NCI-H2196 treated with DMSO at 0.1 percent for 48 hours (cell line): ENCODE measurements at regions not wholly inside any gene's neighbourhood (a gene's known extent, or its start where the extent isn't known, plus 50 kb on each side); places are given as distances from the start of the nearest gene placed in this dataset.

ENCODE experiments used
- DNase-seq: peaks from one replicate; lab custom pipeline; 2025; ENCODE audit not compliant: unreplicated experiment; lab: John Stamatoyannopoulos, UW

DNA sequence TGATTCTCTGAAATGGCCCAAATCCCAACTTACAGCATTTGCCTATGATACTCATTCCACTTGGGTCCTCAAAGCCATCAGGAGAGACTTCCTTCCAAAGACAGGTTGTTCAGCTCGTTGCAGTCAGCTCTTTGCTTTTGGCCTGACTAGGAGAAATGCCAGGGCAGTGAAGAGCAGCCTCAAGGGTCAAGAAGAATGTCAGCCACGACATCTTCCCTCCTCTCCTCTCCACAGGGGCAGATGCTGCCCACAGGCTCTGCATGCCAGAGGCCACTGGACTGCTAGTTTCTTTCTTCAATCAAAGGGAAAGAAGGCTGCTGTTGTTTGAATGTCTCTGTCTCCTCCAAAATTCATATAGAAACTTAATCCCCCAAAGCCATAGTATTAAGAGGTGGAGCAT lies 201.7 kb upstream of the PFN2 start:
- DNase-seq = no peak

GRCh38 chr3:150170852-150171520 lies 200.3 kb upstream of the PFN2 start:
- no peak for DNase-seq

DNA sequence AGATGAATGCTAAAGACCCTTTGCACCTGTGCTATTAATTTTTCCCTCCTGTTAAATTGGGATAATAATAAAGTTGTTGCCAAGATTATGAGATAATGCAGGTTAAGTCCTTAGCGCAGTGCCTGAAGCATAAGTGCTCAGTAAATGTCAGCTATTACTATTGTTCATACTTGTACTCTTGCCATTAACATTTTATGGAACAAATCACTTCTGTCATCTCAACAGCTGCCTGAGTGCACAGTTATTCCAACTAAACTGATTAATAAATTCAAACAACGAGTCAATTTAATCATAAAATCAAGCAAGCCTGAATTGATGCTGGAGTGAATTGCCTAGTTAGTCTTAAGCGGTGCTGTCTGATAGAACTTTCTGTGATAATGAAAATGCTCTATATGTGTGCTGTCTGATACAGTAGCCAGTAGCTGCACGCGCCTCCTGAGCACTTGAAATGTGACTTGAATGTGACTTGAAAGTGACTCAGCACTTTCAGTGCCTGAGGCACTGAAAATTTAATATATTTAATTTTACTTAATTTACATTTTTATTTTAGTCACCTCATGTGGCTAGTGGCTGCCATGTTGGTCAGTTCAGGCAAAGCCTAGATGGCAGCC lies 198.7 kb upstream of the PFN2 start:
- no peak for DNase-seq

DNA sequence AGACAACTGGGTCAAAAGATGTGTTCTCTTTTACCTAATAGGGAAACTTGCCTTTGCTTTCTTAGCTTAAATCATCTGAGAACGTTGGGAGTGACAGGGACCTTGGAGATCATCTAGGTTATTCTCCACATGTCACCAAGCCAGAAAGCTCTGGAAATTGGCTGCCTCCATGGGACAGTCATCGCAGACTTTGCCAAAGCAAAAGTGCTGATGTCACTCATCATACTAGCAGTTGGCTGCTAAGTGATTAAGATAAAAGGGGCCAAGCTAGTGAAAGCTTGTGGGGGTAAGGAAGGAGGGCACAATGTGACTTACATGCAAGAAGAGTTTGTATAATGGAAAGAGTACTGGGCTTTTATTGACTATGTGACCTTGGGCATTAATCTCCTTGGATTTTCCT lies 198.0 kb upstream of the PFN2 start:
- DNase-seq = no peak

- DNase-seq = no peak
These were observed 194.8 kb upstream of the PFN2 start for GRCh38 chr3:150165396-150166094.

DNA sequence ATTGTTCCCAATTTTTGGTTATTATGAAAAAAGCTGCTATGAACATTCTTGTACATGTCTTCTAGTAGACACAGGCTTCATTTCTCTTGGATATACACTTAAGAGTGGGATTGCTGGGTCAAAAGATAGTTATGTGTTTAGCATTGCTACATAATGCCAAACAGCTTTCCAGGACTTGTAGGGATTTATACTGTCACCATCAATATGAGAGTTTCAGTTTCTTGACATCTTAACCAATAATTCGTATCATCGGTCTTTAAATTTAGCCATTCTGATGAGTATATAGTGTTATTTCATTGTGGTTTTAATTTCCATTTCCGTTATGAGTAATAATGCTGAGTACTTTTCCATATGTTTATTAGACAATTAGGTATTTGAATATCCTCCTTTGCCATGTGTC lies 190.3 kb upstream of the PFN2 start:
- no peak for DNase-seq

- no peak for DNase-seq
These were observed 188.4 kb upstream of the PFN2 start for GRCh38 chr3:150158943-150159625.

DNA sequence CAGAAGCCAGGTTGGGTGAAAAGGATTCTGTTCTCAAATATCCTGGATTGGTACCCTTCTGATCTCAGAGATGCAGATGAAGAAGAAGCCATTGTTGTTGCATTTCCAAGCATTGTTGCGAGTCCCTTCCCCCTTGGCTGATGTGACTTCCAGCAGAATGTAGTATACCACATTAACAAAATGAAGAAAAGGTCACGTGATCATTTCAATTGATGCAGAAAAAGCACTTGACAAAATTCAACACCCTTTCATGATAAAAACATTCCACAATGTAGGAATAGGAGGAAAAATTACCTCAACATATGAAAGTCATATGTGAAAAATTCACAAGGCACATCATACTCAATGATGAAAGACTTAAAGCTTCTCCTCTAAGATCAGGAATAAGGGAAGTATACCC lies 181.9 kb upstream of the PFN2 start:
- DNase-seq = no peak

DNA sequence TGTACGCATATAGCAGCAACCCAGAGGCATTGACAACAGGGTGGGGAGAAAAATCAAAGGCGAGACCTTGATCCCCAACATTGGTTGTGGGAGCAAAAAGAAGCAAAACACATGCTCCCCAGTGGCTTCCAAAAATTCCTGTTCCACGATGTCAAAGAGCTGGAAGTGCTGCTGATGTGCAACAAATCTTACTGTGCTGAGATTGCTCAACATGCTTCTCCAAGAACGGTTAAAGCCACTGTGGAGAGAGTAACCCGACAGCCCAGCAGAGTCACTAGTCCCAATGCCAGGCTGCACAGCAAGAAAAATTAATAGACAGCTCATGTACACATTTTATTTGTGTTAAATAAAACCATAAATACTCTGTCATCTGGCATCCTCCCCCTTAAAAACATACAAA lies 179.9 kb upstream of the PFN2 start:
- DNase-seq = no peak

DNA sequence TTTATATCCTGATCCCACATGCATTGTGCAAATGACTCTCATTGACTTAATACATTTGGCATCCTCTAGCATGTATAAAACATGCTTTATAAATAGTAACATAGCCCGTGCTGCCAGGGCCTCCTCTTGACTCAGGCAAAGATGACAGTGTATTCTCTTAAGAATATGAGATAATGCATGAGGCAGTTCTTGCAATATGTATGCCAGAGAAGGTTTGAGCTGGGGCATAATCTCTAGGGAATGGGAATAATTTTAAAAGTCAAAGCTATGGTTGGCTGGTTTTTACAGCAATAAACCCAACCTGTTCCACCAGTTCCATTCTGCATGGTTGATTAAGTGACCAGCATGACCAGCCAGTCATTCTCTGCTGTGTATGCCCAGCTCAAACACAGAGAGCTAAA lies 179.0 kb upstream of the PFN2 start:
- peak; percentile 28 for DNase-seq

- DNase-seq = no peak
These were observed 177.5 kb upstream of the PFN2 start for GRCh38 chr3:150148227-150148626.

DNA sequence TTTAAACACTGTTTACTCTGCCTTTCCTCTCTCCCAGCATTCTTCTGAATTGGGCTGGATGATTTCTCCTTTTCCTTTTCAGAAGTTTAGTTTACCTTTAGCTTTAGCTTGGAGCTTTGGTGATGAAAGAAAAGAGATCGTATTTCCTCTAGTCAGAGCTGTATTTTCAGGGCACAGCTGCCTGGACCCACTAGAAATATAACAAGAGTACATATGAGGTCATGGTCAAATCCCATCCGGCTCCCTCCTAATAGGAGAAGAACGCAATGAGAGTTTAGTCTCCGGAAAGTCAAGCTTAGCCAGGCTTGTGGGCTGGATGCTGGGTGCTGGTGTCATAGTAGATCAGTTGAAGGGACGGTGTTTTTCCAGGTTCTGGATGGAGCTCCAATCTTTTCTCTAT lies 177.1 kb upstream of the PFN2 start:
- no peak for DNase-seq

- DNase-seq = no peak
These were observed 176.5 kb upstream of the PFN2 start for GRCh38 chr3:150146991-150147761.

GRCh38 chr3:150145659-150146058 lies 175.0 kb upstream of the PFN2 start:
- no peak for DNase-seq

GRCh38 chr3:150144191-150144708 lies 173.6 kb upstream of the PFN2 start:
- no peak for DNase-seq

DNA sequence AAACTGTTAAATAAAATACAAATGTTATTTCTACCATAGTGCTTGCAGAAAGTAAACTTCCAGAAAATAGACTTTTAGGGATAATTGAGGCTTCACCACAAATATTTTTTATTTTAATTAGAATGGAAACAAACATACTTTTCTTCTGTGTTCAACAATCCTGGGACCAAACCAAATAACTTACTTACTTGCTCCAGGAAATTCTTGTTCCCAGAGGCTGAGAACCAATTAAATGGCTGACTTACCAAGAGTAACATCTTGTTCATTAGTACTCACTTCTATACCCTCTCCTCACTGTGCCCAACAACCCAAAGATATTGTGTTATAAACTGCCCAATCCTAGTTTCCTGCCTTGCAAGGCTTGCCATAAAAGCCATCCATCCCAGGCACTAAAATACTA lies 172.2 kb upstream of the PFN2 start:
- no peak for DNase-seq

- no peak for DNase-seq
These were observed 171.2 kb upstream of the PFN2 start for GRCh38 chr3:150141790-150142326.

DNA sequence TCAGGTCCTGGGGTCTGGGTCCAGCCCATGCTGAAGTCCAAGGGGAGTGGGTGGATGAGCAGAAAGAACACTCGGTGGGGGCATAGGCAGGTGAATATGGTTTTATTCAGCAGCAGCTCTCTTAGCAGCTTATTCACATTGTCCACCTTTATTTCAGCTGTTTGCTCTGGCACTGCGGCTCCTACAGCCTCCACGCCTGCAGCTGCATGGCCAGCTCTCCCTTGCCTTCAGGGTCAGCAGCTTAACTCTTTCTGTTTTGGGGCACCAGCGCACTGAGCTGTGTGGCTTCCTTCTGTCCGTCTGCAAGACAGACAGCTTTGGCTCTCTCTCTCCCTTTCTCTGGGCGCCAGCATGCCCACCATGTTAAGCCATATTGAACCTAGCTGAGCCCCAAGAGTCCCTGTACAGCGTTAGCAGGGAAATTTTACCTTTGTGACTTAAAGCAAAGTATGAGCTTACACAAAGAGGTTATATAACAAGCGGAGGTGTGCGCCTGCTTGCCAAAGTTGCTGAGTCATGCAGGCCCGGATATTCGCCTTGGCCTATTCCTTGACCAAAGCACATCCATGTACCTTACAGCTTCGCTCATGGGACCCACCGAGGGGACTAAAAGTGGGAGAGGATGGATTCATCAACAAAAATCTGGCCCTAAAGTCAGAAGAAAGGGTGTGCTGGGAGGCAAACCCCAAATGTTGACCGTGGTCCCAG lies 170.1 kb upstream of the PFN2 start:
- no peak for DNase-seq

DNA sequence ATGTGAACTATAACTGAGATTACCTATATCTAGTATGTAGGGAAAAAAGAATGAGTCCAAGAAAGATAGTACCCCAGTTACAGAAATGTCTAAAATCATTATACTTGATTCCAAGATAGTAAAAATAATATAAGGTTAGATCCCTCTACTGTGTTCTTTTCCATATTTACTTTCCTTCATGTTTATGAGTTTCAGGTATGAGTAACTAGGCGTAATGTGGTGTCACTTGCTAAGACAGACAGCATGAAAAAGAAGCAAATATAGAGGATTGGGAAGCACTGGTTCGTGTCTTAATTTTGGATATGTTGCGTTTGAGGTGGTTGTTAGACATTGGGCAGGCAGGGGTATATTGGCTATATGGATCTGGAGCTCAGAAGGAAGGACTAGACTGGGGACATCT lies 168.1 kb upstream of the PFN2 start:
- DNase-seq = no peak

DNA sequence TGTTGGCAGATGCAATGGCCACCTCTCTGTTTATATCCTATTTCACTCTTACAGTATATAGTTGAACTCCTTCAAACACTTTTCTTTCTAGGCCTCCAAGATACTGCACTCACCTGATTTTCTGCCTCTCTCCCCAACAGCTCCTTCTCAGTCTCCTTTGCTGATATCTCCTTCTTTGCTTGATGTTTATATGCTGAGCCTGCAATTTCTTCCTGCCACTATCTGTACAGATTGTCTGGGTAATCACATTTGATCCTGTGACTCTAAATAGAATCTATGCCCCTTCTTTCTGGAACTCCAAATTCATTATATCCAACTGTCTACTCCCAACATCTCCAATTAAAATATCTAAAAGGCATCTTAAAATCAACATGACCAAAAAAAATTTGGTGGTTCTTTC lies 165.5 kb upstream of the PFN2 start:
- DNase-seq = no peak
